ENCODE measurements at regions not wholly inside any gene's neighbourhood (a gene's known extent, or its start where the extent isn't known, plus 50 kb on each side); places are given as distances from the start of the nearest gene placed in this dataset.
A peak's percentile ranks its signal among the peaks of the same experiment; 100 is the strongest.

GRCh38 chr4:122027203-122027602, 75.3 kb upstream of the TRPC3 start:
- DNase-seq: no peak

- no peak for DNase-seq
These were observed 65.4 kb upstream of the TRPC3 start for GRCh38 chr4:122017296-122017695.

GRCh38 chr4:122015203-122015602, 63.3 kb upstream of the TRPC3 start:
- DNase-seq: no peak

GRCh38 chr4:122012735-122013134, 60.9 kb upstream of the TRPC3 start:
- DNase-seq: no peak

- no peak for DNase-seq
These were observed 58.8 kb upstream of the TRPC3 start for GRCh38 chr4:122010610-122011009.

- DNase-seq: no peak
These were observed 57.7 kb upstream of the TRPC3 start for GRCh38 chr4:122009524-122009923.

- DNase-seq: no peak
These were observed 55.2 kb upstream of the TRPC3 start for GRCh38 chr4:122007016-122007415.

GRCh38 chr4:122005064-122005755, 53.4 kb upstream of the TRPC3 start:
- no peak for DNase-seq

- DNase-seq: peak; percentile 53
These were observed 51.5 kb upstream of the TRPC3 start for GRCh38 chr4:122003335-122003734.

All from activated CD8-positive, alpha-beta memory T cell treated with anti-CD3 and anti-CD28 coated beads, Interleukin-2, amount 50 U/mL, for 48 hours (primary cell).